ENCODE measurements at regions not wholly inside any gene's neighbourhood (a gene's known extent, or its start where the extent isn't known, plus 50 kb on each side); places are given as distances from the start of the nearest gene placed in this dataset.

GRCh38 chr18:67354091-67354490, 162.4 kb downstream of the DSEL start:
- no peak overlapping the region for H3K4me3 ChIP-seq (replicated peaks; ENCODE audit: low read depth, low read length)
- no peak for TF ChIP-seq CTCF (IDR thresholded peaks at IDR 0.05; ENCODE audit: low read depth, low read length, missing control alignments)
- DNase-seq (ENCODE audit: extremely low read depth, low read depth), result no peak

GRCh38 chr18:67347438-67347837, 169.1 kb downstream of the DSEL start:
- no peak for TF ChIP-seq CTCF (IDR thresholded peaks at IDR 0.05; ENCODE audit: low read depth, low read length, missing control alignments)
- no peak for DNase-seq (ENCODE audit: extremely low read depth, low read depth)
- no peak overlapping the region for H3K4me3 ChIP-seq (replicated peaks; ENCODE audit: low read depth, low read length)

GRCh38 chr18:67342159-67342558, 174.4 kb downstream of the DSEL start:
- no peak for DNase-seq (ENCODE audit: extremely low read depth, low read depth)
- TF ChIP-seq CTCF (IDR thresholded peaks at IDR 0.05; ENCODE audit: low read depth, low read length, missing control alignments), result no peak
- no peak overlapping the region for H3K4me3 ChIP-seq (replicated peaks; ENCODE audit: low read depth, low read length)

GRCh38 chr18:67337696-67338095, 178.8 kb downstream of the DSEL start:
- no peak for TF ChIP-seq CTCF (IDR thresholded peaks at IDR 0.05; ENCODE audit: low read depth, low read length, missing control alignments)
- no peak overlapping the region for H3K4me3 ChIP-seq (replicated peaks; ENCODE audit: low read depth, low read length)
- DNase-seq (ENCODE audit: extremely low read depth, low read depth), result no peak

- H3K4me3 ChIP-seq (replicated peaks; ENCODE audit: low read depth, low read length), result no peak overlapping the region
- TF ChIP-seq CTCF (IDR thresholded peaks at IDR 0.05; ENCODE audit: low read depth, low read length, missing control alignments), result no peak
- DNase-seq (ENCODE audit: extremely low read depth, low read depth), result no peak
Measured at GRCh38 chr18:67331857-67332256, 184.7 kb downstream of the DSEL start.

- no peak for DNase-seq (ENCODE audit: extremely low read depth, low read depth)
- H3K4me3 ChIP-seq (replicated peaks; ENCODE audit: low read depth, low read length), result no peak overlapping the region
- no peak for TF ChIP-seq CTCF (IDR thresholded peaks at IDR 0.05; ENCODE audit: low read depth, low read length, missing control alignments)
Measured at GRCh38 chr18:67319109-67319508, 197.4 kb downstream of the DSEL start.

GRCh38 chr18:67318651-67319050, 197.9 kb downstream of the DSEL start:
- H3K4me3 ChIP-seq (replicated peaks; ENCODE audit: low read depth, low read length), result no peak overlapping the region
- DNase-seq (ENCODE audit: extremely low read depth, low read depth), result no peak
- TF ChIP-seq CTCF (IDR thresholded peaks at IDR 0.05; ENCODE audit: low read depth, low read length, missing control alignments), result no peak

Measured in HFF-Myc (cell line).